Activated CD4-positive, alpha-beta T cell treated with anti-CD3 and anti-CD28 coated beads for 24 hours (primary cell): ENCODE measurements at regions not wholly inside any gene's neighbourhood (a gene's known extent, or its start where the extent isn't known, plus 50 kb on each side); places are given as distances from the start of the nearest gene placed in this dataset.
"Not testable (repeated sequence)": the region's sequence is repeated elsewhere in the genome, so short reads cannot be mapped to it uniquely, and the experiment has no call there.

Source experiments
- DNase-seq, 2 donors: peaks; one replicate each; pipeline ENCODE4 v3.0.0-alpha.2; 2020; ENCODE audit warnings: low read depth in 2 of 2

- no peak for DNase-seq
Measured at GRCh38 chr1:67482733-67483482, 52.7 kb upstream of the SERBP1 start.

GRCh38 chr1:67484492-67484891, 54.3 kb upstream of the SERBP1 start:
- DNase-seq: no peak

- DNase-seq: no peak
Measured at GRCh38 chr1:67485046-67485811, 55.0 kb upstream of the SERBP1 start.

GRCh38 chr1:67489643-67490042, 59.4 kb upstream of the SERBP1 start:
- no peak for DNase-seq

- no peak for DNase-seq
Measured at GRCh38 chr1:67491280-67491679, 61.1 kb upstream of the SERBP1 start.

GRCh38 chr1:67493148-67493547, 62.9 kb upstream of the SERBP1 start:
- DNase-seq: no peak

- no peak for DNase-seq
Measured at GRCh38 chr1:67495327-67495726, 65.1 kb upstream of the SERBP1 start.

GRCh38 chr1:67496329-67496728, 66.1 kb upstream of the SERBP1 start:
- no peak for DNase-seq

GRCh38 chr1:67500413-67500959, 70.3 kb upstream of the SERBP1 start:
- peak; percentile 84 to 86 for DNase-seq

GRCh38 chr1:67503974-67504373, 73.8 kb upstream of the SERBP1 start:
- DNase-seq: no peak

- not testable (repeated sequence) for DNase-seq
Measured at GRCh38 chr1:67513392-67514294, 83.4 kb upstream of the SERBP1 start.

- DNase-seq: no peak
Measured at GRCh38 chr1:67514300-67514699, 84.1 kb upstream of the SERBP1 start.

GRCh38 chr1:67514786-67515185, 84.6 kb upstream of the SERBP1 start:
- no peak for DNase-seq

- no peak for DNase-seq
Measured at GRCh38 chr1:67515324-67516080, 85.3 kb upstream of the SERBP1 start.

GRCh38 chr1:67517046-67517445, 86.8 kb upstream of the SERBP1 start:
- DNase-seq: no peak

- DNase-seq: no peak
Measured at GRCh38 chr1:67522001-67522441, 91.8 kb upstream of the SERBP1 start.

GRCh38 chr1:67522793-67523192, 92.6 kb upstream of the SERBP1 start:
- DNase-seq: no peak

GRCh38 chr1:67524143-67525052, 94.2 kb upstream of the SERBP1 start:
- DNase-seq: no peak

GRCh38 chr1:67525053-67525760, 95.0 kb upstream of the SERBP1 start:
- DNase-seq: no peak
